Keratinocyte (primary cell): ENCODE measurements at regions not wholly inside any gene's neighbourhood (a gene's known extent, or its start where the extent isn't known, plus 50 kb on each side); places are given as distances from the start of the nearest gene placed in this dataset.

Experiments
- DNase-seq: peaks from one replicate; pipeline ENCODE4 v3.0.0-alpha.2; 2011; ENCODE audit warnings: low read depth, missing footprints, low spot score
- FAIRE-seq: peaks from 2 replicates; lab custom pipeline; 2011; peaks lifted over from hg19 to GRCh38; lab: Jason Lieb, UNC
- H2AFZ ChIP-seq: 2 replicates; pipeline ENCODE4 v1.6.0; 2012; ENCODE audit warnings: low read length, control low read depth, inconsistent platforms; ENCODE audit not compliant: control insufficient read depth
- H3K27ac ChIP-seq: 2 replicates; pipeline ENCODE4 v1.5.1; 2011; ENCODE audit warnings: low read length; ENCODE audit not compliant: control insufficient read depth, insufficient read depth
- H3K27me3 ChIP-seq: 3 replicates; pipeline ENCODE4 v1.6.0; 2011; ENCODE audit warnings: low read length; ENCODE audit not compliant: control insufficient read depth, insufficient read depth; ENCODE audit errors: extremely low read depth
- H3K36me3 ChIP-seq, 2 experiments: 2 replicates in 1 of 2; 3 replicates in 1 of 2; pipeline ENCODE4 v1.5.1; 2011; ENCODE audit warnings: low read length in 2 of 2, mild to moderate bottlenecking in 1 of 2; ENCODE audit not compliant: control insufficient read depth in 2 of 2, insufficient read depth in 2 of 2; ENCODE audit errors: extremely low read depth in 1 of 2
- H3K4me1 ChIP-seq: 3 replicates; pipeline ENCODE4 v1.5.1; 2011; ENCODE audit warnings: low read length; ENCODE audit not compliant: control insufficient read depth, insufficient read depth; ENCODE audit errors: extremely low read depth
- H3K4me2 ChIP-seq: 3 replicates; pipeline ENCODE4 v1.6.0; 2011; ENCODE audit warnings: low read depth, low read length; ENCODE audit not compliant: control insufficient read depth, insufficient read depth; ENCODE audit errors: extremely low read depth
- H3K4me3 ChIP-seq, 3 experiments: fragments of 200-600 bp in 1 of 3; sonication (generic) in 1 of 3; 2 replicates in 2 of 3; 3 replicates in 1 of 3; pipeline ENCODE4 v1.5.1; 2011 to 2016; ENCODE audit warnings: low read length in 3 of 3, mild to moderate bottlenecking in 3 of 3, control low read depth in 2 of 3, inconsistent platforms in 1 of 3, low read depth in 1 of 3, mixed read lengths in 1 of 3, mixed run types in 1 of 3, moderate library complexity in 1 of 3; ENCODE audit not compliant: control insufficient read depth in 2 of 3, insufficient read depth in 2 of 3; ENCODE audit errors: extremely low read depth in 1 of 3
- H3K79me2 ChIP-seq: 2 replicates; pipeline ENCODE4 v1.6.0; 2012; ENCODE audit warnings: low read length; ENCODE audit not compliant: control insufficient read depth, insufficient read depth
- H3K9ac ChIP-seq: 3 replicates; pipeline ENCODE4 v1.6.0; 2011; ENCODE audit warnings: low read length; ENCODE audit not compliant: control insufficient read depth, insufficient read depth; ENCODE audit errors: extremely low read depth
- H3K9me1 ChIP-seq: 3 replicates; pipeline ENCODE4 v1.6.0; 2011; ENCODE audit warnings: low read length; ENCODE audit not compliant: control insufficient read depth, insufficient read depth; ENCODE audit errors: extremely low read depth
- H3K9me3 ChIP-seq: 2 replicates; pipeline ENCODE4 v1.5.1; 2012; ENCODE audit warnings: low read depth, low read length; ENCODE audit not compliant: control insufficient read depth
- H4K20me1 ChIP-seq: 3 replicates; pipeline ENCODE4 v1.6.0; 2011; ENCODE audit warnings: low read length; ENCODE audit not compliant: control insufficient read depth, insufficient read depth; ENCODE audit errors: extremely low read depth
- CTCF ChIP-seq, 3 experiments: IDR thresholded peaks in 1 of 3; conservative IDR thresholded peaks in 1 of 3; optimal IDR thresholded peaks in 1 of 3; 2 replicates in 2 of 3; 3 replicates in 1 of 3; pipeline versions ENCODE3 to v1.5.1; 2011; ENCODE audit warnings: low read length in 3 of 3, mild to moderate bottlenecking in 3 of 3, moderate library complexity in 2 of 3, control low read depth in 1 of 3, inconsistent platforms in 1 of 3; ENCODE audit not compliant: insufficient read depth in 2 of 3; ENCODE audit errors: extremely low read depth in 1 of 3
- EZH2 ChIP-seq: IDR thresholded peaks from one replicate; pipeline ENCODE4 v1.6.1; 2012; ENCODE audit warnings: inconsistent platforms, mild to moderate bottlenecking, low read length, moderate library complexity
- dilution Hi-C: fragments of 300-500 bp; cut with MboI; formaldehyde crosslinking; loops from one replicate; pipeline ENCODE4 v1.7.0; 2020; ENCODE audit warnings: low sequenced_read_pairs; ENCODE audit not compliant: extremely low pct_ligation_motif_present

DNA sequence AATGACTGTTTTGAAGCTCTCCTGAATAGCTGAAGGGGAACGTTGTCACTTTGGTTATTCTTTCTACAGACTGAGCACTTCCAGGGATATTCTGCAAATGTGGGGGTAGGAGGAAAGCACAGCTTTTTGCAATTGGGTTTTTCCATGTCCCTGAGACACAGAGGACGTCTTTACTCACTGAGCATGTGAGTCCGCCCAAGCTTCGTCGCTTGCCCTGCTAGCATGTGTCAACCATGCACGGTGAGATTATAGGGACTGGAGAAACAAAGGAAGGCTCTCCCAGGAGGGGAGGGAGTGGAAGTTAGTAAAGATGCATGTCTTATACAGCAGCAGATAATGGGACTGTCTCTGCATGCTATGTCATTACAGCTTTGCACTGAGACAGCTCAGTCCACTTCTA lies 111.5 kb upstream of the SFRP2 start:
- no peaks in the 10 kb centered on the region for H4K20me1 ChIP-seq
- H3K9me3 ChIP-seq, result no peaks in the 10 kb centered on the region
- no peak overlapping the region for H3K4me2 ChIP-seq
- H3K9ac ChIP-seq, result no peak overlapping the region
- no peaks in the 10 kb centered on the region for H3K79me2 ChIP-seq
- dilution Hi-C loops, result no loop called here
- TF ChIP-seq EZH2 (no peak), CTCF (optimal IDR thresholded peaks at IDR 0.05 in 1 of 3, IDR thresholded peaks at IDR 0.05 in 1 of 3, conservative IDR thresholded peaks at IDR 0.05 in 1 of 3; ENCODE audit: extremely low read depth in 1 of 3, insufficient read depth in 2 of 3, low read length in 3 of 3) (no peak)
- no peak overlapping the region for H2AFZ ChIP-seq
- FAIRE-seq, result no peak
- H3K36me3 ChIP-seq, result no peaks in the 10 kb centered on the region
- no peaks in the 10 kb centered on the region for H3K27me3 ChIP-seq
- no peak for DNase-seq
- H3K4me1 ChIP-seq, result no peaks in the 10 kb centered on the region
- no peak overlapping the region for H3K27ac ChIP-seq
- H3K4me3 ChIP-seq, result no peak overlapping the region
- H3K9me1 ChIP-seq, result no peaks in the 10 kb centered on the region

GRCh38 chr4:153890761-153891160 lies 101.9 kb upstream of the SFRP2 start:
- dilution Hi-C loops, result no loop called here
- Histone ChIP-seq H3K4me3 (no peak overlapping the region), H3K4me2 (no peak overlapping the region), H3K4me1 (peaks cover 3% of the 10 kb centered on the region), H3K9ac (no peak overlapping the region), H3K79me2 (no peaks in the 10 kb centered on the region), H4K20me1 (no peaks in the 10 kb centered on the region), H3K27me3 (no peaks in the 10 kb centered on the region), H3K9me3 (no peaks in the 10 kb centered on the region), H2AFZ (no peak overlapping the region), H3K27ac (no peak overlapping the region), H3K36me3 (no peaks in the 10 kb centered on the region), H3K9me1 (no peaks in the 10 kb centered on the region)
- DNase-seq (no peak), FAIRE-seq (no peak)
- TF ChIP-seq EZH2 (no peak), CTCF (optimal IDR thresholded peaks at IDR 0.05 in 1 of 3, IDR thresholded peaks at IDR 0.05 in 1 of 3, conservative IDR thresholded peaks at IDR 0.05 in 1 of 3; ENCODE audit: extremely low read depth in 1 of 3, insufficient read depth in 2 of 3, low read length in 3 of 3) (no peak)
